Transverse colon (tissue), 3 donors: ENCODE measurements at regions not wholly inside any gene's neighbourhood (a gene's known extent, or its start where the extent isn't known, plus 50 kb on each side); places are given as distances from the start of the nearest gene placed in this dataset.

ENCODE experiments used
- CTCF ChIP-seq, 5 experiments: fragments of 200-600 bp in 3 of 5; fragments of 450-650 bp in 2 of 5; sonication (generic) in 3 of 5; IDR thresholded peaks; 1 replicate in 2 of 5; 2 replicates in 3 of 5; pipeline ENCODE4 v1.5.1; 2016 to 2017; ENCODE audit warnings: antibody characterized with exemption in 5 of 5, inconsistent platforms in 3 of 5, mild to moderate bottlenecking in 2 of 5, moderate library complexity in 1 of 5
- EP300 ChIP-seq: sonication (generic); formaldehyde crosslinking; IDR thresholded peaks from one replicate; pipeline ENCODE4 v1.6.1; 2017; ENCODE audit warnings: antibody characterized with exemption, low read depth

- no peak for TF ChIP-seq CTCF (IDR thresholded peaks at IDR 0.05)
- no peak for TF ChIP-seq EP300
These were observed 148.4 kb upstream of the HMCN1 start for GRCh38 chr1:185585770-185586169.
